ENCODE measurements at regions not wholly inside any gene's neighbourhood (a gene's known extent, or its start where the extent isn't known, plus 50 kb on each side); places are given as distances from the start of the nearest gene placed in this dataset.

- no peak overlapping the region for H3K27ac Mint-ChIP-seq
- no peak overlapping the region for H3K4me3 Mint-ChIP-seq
- TF ChIP-seq, protein P1, sequence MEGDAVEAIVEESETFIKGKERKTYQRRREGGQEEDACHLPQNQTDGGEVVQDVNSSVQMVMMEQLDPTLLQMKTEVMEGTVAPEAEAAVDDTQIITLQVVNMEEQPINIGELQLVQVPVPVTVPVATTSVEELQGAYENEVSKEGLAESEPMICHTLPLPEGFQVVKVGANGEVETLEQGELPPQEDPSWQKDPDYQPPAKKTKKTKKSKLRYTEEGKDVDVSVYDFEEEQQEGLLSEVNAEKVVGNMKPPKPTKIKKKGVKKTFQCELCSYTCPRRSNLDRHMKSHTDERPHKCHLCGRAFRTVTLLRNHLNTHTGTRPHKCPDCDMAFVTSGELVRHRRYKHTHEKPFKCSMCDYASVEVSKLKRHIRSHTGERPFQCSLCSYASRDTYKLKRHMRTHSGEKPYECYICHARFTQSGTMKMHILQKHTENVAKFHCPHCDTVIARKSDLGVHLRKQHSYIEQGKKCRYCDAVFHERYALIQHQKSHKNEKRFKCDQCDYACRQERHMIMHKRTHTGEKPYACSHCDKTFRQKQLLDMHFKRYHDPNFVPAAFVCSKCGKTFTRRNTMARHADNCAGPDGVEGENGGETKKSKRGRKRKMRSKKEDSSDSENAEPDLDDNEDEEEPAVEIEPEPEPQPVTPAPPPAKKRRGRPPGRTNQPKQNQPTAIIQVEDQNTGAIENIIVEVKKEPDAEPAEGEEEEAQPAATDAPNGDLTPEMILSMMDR (conservative IDR thresholded peaks at IDR 0.05): no peak
- no peaks in the 10 kb centered on the region for H3K36me3 Mint-ChIP-seq
- H3K27me3 Mint-ChIP-seq: no peaks in the 10 kb centered on the region
- DNase-seq (ENCODE audit: extremely low spot score, unreplicated experiment): no peak
- H3K9me3 Mint-ChIP-seq: no peaks in the 10 kb centered on the region
- peaks cover 59% of the 10 kb centered on the region for H3K4me1 Mint-ChIP-seq (ENCODE audit: unreplicated experiment)
These were observed 104.9 kb downstream of the CHIC2 start for GRCh38 chr4:53959343-53960120.

- Mint-ChIP-seq H3K27ac (no peak overlapping the region), H3K4me1 (ENCODE audit: unreplicated experiment) (peaks cover 31% of the 10 kb centered on the region), H3K9me3 (no peaks in the 10 kb centered on the region), H3K4me3 (no peak overlapping the region), H3K27me3 (no peaks in the 10 kb centered on the region), H3K36me3 (no peaks in the 10 kb centered on the region)
- TF ChIP-seq, protein P1 (conservative IDR thresholded peaks at IDR 0.05): no peak
- DNase-seq (ENCODE audit: extremely low spot score, unreplicated experiment): no peak
These were observed 108.0 kb downstream of the CHIC2 start for GRCh38 chr4:53956454-53956853.

GRCh38 chr4:53956053-53956452 lies 108.4 kb downstream of the CHIC2 start:
- Mint-ChIP-seq H3K4me1 (ENCODE audit: unreplicated experiment) (peaks cover 31% of the 10 kb centered on the region), H3K36me3 (no peaks in the 10 kb centered on the region), H3K9me3 (no peaks in the 10 kb centered on the region), H3K4me3 (no peak overlapping the region), H3K27me3 (peaks cover under 1% of the 10 kb centered on the region), H3K27ac (no peak overlapping the region)
- no peak for DNase-seq (ENCODE audit: extremely low spot score, unreplicated experiment)
- TF ChIP-seq, protein P1 (conservative IDR thresholded peaks at IDR 0.05): no peak

GRCh38 chr4:53951414-53951813 lies 113.0 kb downstream of the CHIC2 start:
- H3K27ac Mint-ChIP-seq: no peak overlapping the region

GRCh38 chr4:53943345-53944085 lies 120.9 kb downstream of the CHIC2 start:
- H3K27me3 Mint-ChIP-seq: peaks cover 30% of the 10 kb centered on the region
- no peak for DNase-seq (ENCODE audit: extremely low spot score, unreplicated experiment)
- peaks cover 11% of the 10 kb centered on the region for H3K4me1 Mint-ChIP-seq (ENCODE audit: unreplicated experiment)
- H3K27ac Mint-ChIP-seq: no peak overlapping the region
- TF ChIP-seq, protein P1 (conservative IDR thresholded peaks at IDR 0.05): no peak
- H3K36me3 Mint-ChIP-seq: no peaks in the 10 kb centered on the region
- no peaks in the 10 kb centered on the region for H3K9me3 Mint-ChIP-seq
- H3K4me3 Mint-ChIP-seq: no peak overlapping the region

More at GRCh38 chr4:53951414-53951813, 113.0 kb downstream of the CHIC2 start:
- Mint-ChIP-seq H3K4me1 (ENCODE audit: unreplicated experiment) (peaks cover 14% of the 10 kb centered on the region), H3K9me3 (no peaks in the 10 kb centered on the region), H3K4me3 (no peak overlapping the region), H3K27me3 (peaks cover 25% of the 10 kb centered on the region), H3K36me3 (no peaks in the 10 kb centered on the region)
- TF ChIP-seq, protein P1 (conservative IDR thresholded peaks at IDR 0.05): no peak
- no peak for DNase-seq (ENCODE audit: extremely low spot score, unreplicated experiment)
